GM10248 (cell line): ENCODE measurements at regions not wholly inside any gene's neighbourhood (a gene's known extent, or its start where the extent isn't known, plus 50 kb on each side); places are given as distances from the start of the nearest gene placed in this dataset.

Experiments used
- CTCF ChIA-PET: fragments of 300-600 bp; sonication (Branson Sonifier 250); formaldehyde crosslinking; extraction: SDS; loops from one replicate; lab custom pipeline; 2021; ENCODE audit warnings: antibody characterized with exemption; lab: Yijun Ruan, JAX
- POLR2A ChIA-PET: fragments of 350-650 bp; sonication (Branson Sonifier 250); formaldehyde crosslinking; extraction: SDS; loops from one replicate; lab custom pipeline; 2020; ENCODE audit warnings: antibody characterized with exemption; lab: Yijun Ruan, JAX
- DNase-seq: peaks from one replicate; pipeline ENCODE4 v3.0.0; 2012; ENCODE audit errors: extremely low spot score
- CTCF ChIP-seq: IDR thresholded peaks from 2 replicates; pipeline ENCODE4 v1.5.1; 2012; ENCODE audit warnings: mild to moderate bottlenecking, low read depth; ENCODE audit errors: extremely low read depth, missing control alignments, control extremely low read depth

- no peak for TF ChIP-seq CTCF
- ChIA-PET POLR2A (no interaction called here), CTCF (no interaction called here)
- DNase-seq, result no peak
These were observed 164.4 kb downstream of the DDX3Y start for GRCh38 chrY:13069111-13069510.

- POLR2A ChIA-PET, result no interaction called here
- CTCF ChIA-PET, result no interaction called here
- no peak for DNase-seq
- TF ChIP-seq CTCF, result peak; percentile 29
These were observed 178.1 kb downstream of the DDX3Y start for GRCh38 chrY:13082748-13083147.

DNA sequence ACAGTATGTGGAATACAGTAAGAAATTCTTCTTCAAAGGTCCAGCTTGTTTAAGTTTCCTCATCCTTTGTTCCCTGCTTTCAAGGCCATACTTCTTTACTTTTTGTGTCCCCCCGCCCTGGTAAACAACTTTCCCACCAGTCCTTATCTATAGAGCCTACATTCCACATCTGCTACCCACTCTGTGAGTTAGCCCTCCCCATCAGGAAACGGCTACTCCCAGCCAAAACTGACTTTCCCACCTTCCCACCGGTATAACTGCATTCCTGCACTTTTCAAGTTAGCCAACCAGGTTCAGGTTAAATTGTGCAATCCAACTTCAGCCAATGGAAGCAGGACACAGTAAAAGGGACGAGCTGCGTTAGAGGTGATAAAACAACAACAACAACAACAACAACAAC is 186.9 kb downstream of the DDX3Y start:
- ChIA-PET POLR2A (no interaction called here), CTCF (no interaction called here)
- no peak for TF ChIP-seq CTCF
- DNase-seq, result no peak

GRCh38 chrY:13092986-13093385 is 188.3 kb downstream of the DDX3Y start:
- CTCF ChIA-PET, result no interaction called here
- POLR2A ChIA-PET, result no interaction called here
- TF ChIP-seq CTCF, result no peak
- no peak for DNase-seq

DNA sequence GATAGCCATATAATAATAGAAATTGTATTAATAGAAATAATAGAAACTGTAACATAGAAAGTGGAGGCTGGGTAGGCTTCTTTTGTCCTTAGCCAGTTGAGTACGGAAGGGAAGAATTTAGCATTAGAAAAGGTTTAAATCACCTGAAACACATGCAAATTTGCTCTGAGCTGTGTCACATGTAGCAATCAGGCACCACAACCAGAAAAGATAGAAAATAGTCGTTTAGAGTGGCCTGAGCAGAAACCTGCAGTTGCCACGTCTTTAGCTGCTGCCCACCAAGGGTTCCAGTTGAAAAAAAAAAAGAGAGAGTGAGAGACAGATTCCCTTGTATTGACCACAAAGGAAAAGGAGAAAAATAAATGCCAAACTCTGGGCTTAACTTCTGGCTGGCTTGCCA is 188.8 kb downstream of the DDX3Y start:
- DNase-seq, result no peak
- CTCF ChIA-PET, result no interaction called here
- POLR2A ChIA-PET, result no interaction called here
- TF ChIP-seq CTCF, result no peak

GRCh38 chrY:13094411-13094810 is 189.7 kb downstream of the DDX3Y start:
- ChIA-PET CTCF (no interaction called here), POLR2A (no interaction called here)
- DNase-seq, result no peak
- TF ChIP-seq CTCF, result no peak
